ENCODE measurements at regions not wholly inside any gene's neighbourhood (a gene's known extent, or its start where the extent isn't known, plus 50 kb on each side); places are given as distances from the start of the nearest gene placed in this dataset.

GRCh38 chr6:91415031-91415605 is 828.2 kb upstream of the MAP3K7 start:
- peaks cover 4% of the 10 kb centered on the region for H3K9me3 ChIP-seq (ENCODE audit: low read depth, low read length, poor library complexity, severe bottlenecking)
- no peaks in the 10 kb centered on the region for H3K27me3 ChIP-seq (replicated peaks; ENCODE audit: insufficient read depth, low read depth, low read length, poor library complexity)
- TF ChIP-seq EZH2 (IDR thresholded peaks at IDR 0.05; ENCODE audit: borderline replicate concordance, low read depth, low read length, poor library complexity, severe bottlenecking) (no peak), CTCF (conservative IDR thresholded peaks at IDR 0.05; ENCODE audit: low read depth, low read length) (no peak)
- no peak for DNase-seq (ENCODE audit: low spot score)
- CTCF ChIA-PET = no interaction called here
- H3K27ac ChIP-seq (ENCODE audit: low read depth, low read length, poor library complexity, severe bottlenecking) = no peak overlapping the region
- H3K4me1 ChIP-seq (ENCODE audit: insufficient read depth, low read length, poor library complexity, severe bottlenecking) = no peaks in the 10 kb centered on the region
- BruUV-seq (replicated peaks) = no TSS peak
- H3K36me3 ChIP-seq (ENCODE audit: insufficient read depth, low read length, poor library complexity, severe bottlenecking) = no peaks in the 10 kb centered on the region
- H3K4me3 ChIP-seq (ENCODE audit: low read depth, low read length, poor library complexity, severe bottlenecking) = no peak overlapping the region
- intact Hi-C loops (cut with micrococcal nuclease; ENCODE audit: unreplicated experiment) = no loop called here
- POLR2A ChIA-PET (ENCODE audit: low non-redundant PET) = no interaction called here

- Histone ChIP-seq H3K27ac (ENCODE audit: low read depth, low read length, poor library complexity, severe bottlenecking) (no peak overlapping the region), H3K36me3 (ENCODE audit: insufficient read depth, low read length, poor library complexity, severe bottlenecking) (no peaks in the 10 kb centered on the region), H3K9me3 (ENCODE audit: low read depth, low read length, poor library complexity, severe bottlenecking) (peaks cover 4% of the 10 kb centered on the region), H3K27me3 (replicated peaks; ENCODE audit: insufficient read depth, low read depth, low read length, poor library complexity) (no peaks in the 10 kb centered on the region), H3K4me1 (ENCODE audit: insufficient read depth, low read length, poor library complexity, severe bottlenecking) (no peaks in the 10 kb centered on the region), H3K4me3 (ENCODE audit: low read depth, low read length, poor library complexity, severe bottlenecking) (no peak overlapping the region)
- POLR2A ChIA-PET (ENCODE audit: low non-redundant PET) = no interaction called here
- DNase-seq (ENCODE audit: low spot score) = no peak
- CTCF ChIA-PET = no interaction called here
- BruUV-seq (replicated peaks) = no TSS peak
- intact Hi-C loops (cut with micrococcal nuclease; ENCODE audit: unreplicated experiment) = no loop called here
- TF ChIP-seq CTCF (conservative IDR thresholded peaks at IDR 0.05; ENCODE audit: low read depth, low read length) (no peak), EZH2 (IDR thresholded peaks at IDR 0.05; ENCODE audit: borderline replicate concordance, low read depth, low read length, poor library complexity, severe bottlenecking) (no peak)
Measured at GRCh38 chr6:91412532-91412931, 825.7 kb upstream of the MAP3K7 start.

- intact Hi-C loops (cut with micrococcal nuclease; ENCODE audit: unreplicated experiment) = no loop called here
- CTCF ChIA-PET = no interaction called here
- DNase-seq (ENCODE audit: low spot score) = no peak
Measured at GRCh38 chr6:91407706-91408105, 820.8 kb upstream of the MAP3K7 start.

More at GRCh38 chr6:91407706-91408105, 820.8 kb upstream of the MAP3K7 start:
- Histone ChIP-seq H3K27me3 (replicated peaks; ENCODE audit: insufficient read depth, low read depth, low read length, poor library complexity) (no peaks in the 10 kb centered on the region), H3K4me1 (ENCODE audit: insufficient read depth, low read length, poor library complexity, severe bottlenecking) (no peaks in the 10 kb centered on the region), H3K27ac (ENCODE audit: low read depth, low read length, poor library complexity, severe bottlenecking) (no peak overlapping the region), H3K4me3 (ENCODE audit: low read depth, low read length, poor library complexity, severe bottlenecking) (no peak overlapping the region), H3K9me3 (ENCODE audit: low read depth, low read length, poor library complexity, severe bottlenecking) (peaks cover 4% of the 10 kb centered on the region), H3K36me3 (ENCODE audit: insufficient read depth, low read length, poor library complexity, severe bottlenecking) (no peaks in the 10 kb centered on the region)
- POLR2A ChIA-PET (ENCODE audit: low non-redundant PET) = no interaction called here
- no TSS peak for BruUV-seq (replicated peaks)
- no peak for TF ChIP-seq EZH2 (IDR thresholded peaks at IDR 0.05; ENCODE audit: borderline replicate concordance, low read depth, low read length, poor library complexity, severe bottlenecking)
- TF ChIP-seq CTCF (conservative IDR thresholded peaks at IDR 0.05; ENCODE audit: low read depth, low read length) = no peak

Data from A673 (cell line).